NCI-H146 treated with DMSO at 0.1 percent for 48 hours (cell line): ENCODE measurements at regions not wholly inside any gene's neighbourhood (a gene's known extent, or its start where the extent isn't known, plus 50 kb on each side); places are given as distances from the start of the nearest gene placed in this dataset.
"Not testable (repeated sequence)": the region's sequence is repeated elsewhere in the genome, so short reads cannot be mapped to it uniquely, and the experiment has no call there.

Experiments
- DNase-seq: peaks from one replicate; lab custom pipeline; 2025; ENCODE audit not compliant: unreplicated experiment; lab: John Stamatoyannopoulos, UW

DNA sequence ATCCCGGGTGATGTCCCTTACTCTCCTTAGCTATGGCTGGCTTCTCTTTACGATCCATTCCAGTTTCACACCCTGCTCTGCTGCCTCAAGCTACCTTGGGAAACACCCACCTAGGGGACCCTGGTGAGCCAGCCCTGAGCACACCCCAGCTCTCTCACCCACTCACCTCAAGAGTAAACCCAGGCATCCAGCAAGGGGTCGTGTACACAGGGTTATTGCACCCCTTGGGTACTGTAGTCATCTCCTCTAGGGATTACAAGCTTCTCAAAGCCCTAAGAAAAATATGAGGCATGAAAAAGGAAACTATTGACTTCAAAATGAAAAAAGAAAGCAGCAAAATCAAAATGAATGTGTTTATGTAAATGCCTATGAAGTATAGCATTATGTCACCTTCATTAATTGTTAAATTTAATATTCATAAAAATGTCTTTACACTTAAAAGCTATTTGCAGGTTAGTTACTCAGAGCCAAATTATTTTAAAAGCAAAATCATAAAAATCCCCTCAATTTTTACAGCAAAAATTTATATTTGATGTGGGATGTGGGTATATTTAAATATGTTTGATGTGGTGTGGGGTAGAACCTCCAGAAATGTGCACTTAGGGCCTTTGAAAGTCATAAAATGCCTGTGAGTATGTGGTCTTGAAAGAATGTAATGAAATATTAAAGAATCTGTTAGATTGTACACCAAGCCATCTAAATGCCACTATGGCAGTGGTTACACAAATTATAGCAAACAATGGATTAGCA lies 190.3 kb downstream of the C1orf94 start:
- no peak for DNase-seq

DNA sequence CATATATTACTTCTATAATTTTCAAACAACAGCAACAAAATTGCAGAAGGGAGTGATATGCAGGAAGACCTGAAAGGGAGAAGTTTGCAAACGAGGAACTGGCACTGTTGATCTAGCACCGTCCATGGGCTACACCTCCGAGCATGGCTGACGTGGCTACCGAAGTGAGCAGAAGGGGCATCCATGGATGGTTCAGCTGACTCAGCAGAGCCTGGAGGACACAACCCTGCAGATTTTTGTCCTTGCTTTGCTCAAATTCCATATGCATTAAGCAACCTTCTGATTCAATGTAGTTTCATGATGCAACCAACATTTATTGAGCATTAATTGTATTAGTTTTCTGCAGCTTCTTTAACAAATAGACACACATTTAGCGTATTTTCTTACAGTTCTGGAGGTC lies 191.2 kb downstream of the C1orf94 start:
- DNase-seq, result no peak

DNA sequence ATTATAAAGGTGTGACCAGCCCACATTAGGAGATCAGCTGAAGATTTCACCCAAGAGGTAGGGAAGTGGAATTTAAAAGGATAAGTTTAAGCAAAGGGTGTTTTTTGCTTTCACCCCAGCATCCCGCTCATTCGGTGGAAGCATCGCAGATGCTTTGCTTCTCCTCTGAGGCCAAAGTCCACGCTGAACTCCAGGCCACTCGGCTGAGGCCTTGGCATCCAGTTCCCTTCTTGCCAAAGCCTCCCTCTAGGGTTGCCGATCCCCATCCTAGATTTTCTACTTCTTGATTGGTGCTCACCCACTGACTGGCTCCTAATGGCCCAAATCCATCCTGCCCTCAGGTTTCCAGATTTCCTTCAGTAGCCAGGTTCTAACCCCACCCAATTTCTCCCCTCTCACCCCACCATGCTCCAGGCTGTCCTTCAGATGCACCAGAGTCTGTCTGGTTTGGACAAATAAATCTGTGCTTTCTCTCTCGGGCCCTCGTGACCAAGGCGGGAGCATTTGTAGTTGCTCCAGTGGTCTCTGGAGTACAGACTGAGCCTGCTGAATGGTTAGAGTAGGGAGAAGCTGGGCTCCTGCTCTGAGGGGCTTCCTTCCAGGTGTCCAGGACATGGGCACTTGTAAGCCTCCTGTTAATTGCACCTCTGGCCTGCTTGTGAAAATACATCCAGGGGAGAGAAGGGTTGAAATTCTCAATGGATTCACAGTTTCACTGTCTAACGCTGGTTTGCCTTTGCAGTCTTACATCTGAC lies 193.2 kb downstream of the C1orf94 start:
- no peak for DNase-seq

DNA sequence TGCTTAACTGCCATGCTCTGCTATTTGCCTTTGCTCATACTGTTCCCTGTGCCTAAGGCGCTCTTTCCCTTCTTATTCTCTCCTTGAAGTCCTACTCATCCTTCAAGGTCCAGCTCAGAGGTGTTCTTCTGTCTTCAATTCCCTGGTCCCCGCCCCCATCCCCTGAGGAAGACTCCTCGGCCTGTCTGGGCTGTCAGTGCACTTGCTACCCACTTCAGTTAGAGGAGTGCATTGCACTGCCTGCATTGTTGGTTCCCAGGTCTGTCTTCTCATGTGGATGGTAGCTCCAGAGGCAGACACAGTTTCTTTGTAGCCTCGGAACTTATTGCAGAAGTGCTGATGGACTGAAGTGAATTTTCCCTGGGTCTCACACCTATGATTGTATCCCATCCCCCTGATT lies 194.0 kb downstream of the C1orf94 start:
- DNase-seq, result no peak

DNA sequence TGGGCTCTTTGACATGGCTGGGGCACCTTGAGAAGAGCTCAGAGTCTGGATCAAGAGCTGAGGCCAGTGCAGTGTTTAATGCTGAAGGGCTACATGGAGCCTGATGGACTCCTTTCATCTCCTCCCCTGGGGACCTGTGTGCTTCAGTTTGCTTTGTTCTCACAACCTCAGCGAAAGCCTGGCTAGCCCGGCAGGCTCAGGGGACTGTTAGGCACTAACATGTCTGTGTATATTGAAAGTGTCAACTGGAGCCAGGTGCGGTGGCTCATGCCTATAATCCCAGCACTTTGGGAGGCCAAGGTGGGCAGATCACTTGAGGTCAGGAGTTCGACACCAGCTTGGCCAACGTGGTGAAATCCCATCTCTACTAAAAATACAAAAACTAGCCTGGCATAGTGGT lies 194.5 kb downstream of the C1orf94 start:
- not testable (repeated sequence) for DNase-seq

DNA sequence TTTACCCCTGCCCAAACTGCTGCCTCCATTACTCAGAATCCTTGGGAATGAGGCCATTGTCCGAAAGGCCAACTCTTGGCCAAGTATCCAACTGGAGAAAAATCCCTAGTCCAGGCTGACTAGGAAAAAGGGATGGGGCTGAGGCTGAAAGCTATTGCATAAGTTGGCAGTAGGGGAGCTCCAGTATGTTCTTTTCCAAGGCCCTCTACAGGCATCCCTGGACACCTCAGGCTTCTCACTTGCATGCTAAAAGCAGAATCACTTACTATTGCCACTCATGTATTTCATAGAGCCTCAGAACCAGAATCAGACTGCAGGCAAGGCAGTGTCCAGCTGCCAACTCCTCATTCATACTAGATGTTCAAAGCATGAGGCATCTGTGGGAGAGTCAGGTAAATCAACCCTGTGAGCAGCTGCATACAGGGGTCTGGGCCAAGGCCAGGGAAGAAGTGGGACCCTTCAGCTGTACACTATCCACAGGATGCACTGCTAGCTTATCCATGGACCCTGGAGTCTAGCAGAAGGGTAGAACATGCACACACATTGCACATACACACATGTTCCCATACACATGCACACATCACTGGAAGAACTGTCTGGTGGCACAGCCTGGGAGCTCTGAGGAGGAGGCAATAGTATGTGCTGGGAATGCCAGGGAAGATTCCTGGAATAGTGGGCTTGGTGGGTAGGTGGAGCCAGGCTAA lies 195.3 kb downstream of the C1orf94 start:
- DNase-seq, result no peak

DNA sequence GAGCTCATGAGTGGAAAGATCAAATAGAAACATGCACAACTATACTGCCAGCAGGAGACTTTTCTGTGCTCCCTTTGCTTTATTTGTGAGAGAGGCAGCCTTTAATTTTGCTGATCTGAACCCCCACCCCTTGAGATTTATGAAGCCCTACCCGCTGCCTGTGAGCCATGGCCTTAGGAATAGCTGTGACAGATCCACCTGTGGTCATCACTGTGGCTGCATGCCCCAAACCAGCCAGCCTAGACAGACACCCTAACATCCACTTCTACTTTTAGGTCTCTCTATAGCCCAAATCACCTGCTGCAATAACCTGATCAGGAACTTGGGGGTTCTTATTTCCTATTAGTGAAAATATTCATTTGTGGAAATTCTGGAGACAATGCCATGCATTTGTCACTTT lies 196.2 kb downstream of the C1orf94 start:
- no peak for DNase-seq

DNA sequence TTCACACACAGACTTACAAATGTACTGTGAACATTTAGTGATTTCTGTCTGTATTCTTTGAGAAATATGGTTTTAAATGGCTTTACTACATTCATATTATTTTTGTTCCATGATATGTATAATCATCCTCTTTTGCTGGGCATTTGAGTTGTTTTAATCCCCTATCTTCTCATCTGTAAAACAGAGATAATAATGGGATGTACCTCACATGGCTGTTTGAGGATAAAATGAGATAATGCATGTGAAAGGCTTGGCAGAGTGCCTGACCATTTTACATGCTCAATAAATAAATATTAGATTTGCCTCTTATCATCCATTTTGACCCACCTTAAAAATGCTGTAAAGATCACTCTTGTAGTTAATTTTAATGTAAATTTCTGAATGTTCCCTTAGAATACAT lies 197.2 kb downstream of the C1orf94 start:
- no peak for DNase-seq

DNA sequence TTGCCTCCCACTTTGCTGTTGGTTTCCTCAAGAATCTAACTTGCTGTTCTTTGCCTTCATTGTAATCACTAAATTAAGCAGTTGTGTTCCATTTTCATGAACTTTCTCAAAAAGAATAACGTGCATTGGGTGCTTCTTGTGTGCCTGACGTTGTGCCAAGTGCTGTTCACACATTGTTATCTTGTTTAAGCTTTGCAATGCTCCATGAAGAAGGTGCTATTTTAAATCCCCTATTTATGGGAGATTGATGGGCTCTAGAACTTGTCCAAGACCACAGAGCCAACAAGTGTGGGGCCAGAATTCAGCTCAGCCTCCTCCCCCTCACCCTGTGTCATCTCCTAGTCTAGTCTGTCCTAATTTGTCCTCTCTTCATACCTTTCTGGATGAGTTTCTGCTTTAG lies 199.8 kb downstream of the C1orf94 start:
- no peak for DNase-seq

DNA sequence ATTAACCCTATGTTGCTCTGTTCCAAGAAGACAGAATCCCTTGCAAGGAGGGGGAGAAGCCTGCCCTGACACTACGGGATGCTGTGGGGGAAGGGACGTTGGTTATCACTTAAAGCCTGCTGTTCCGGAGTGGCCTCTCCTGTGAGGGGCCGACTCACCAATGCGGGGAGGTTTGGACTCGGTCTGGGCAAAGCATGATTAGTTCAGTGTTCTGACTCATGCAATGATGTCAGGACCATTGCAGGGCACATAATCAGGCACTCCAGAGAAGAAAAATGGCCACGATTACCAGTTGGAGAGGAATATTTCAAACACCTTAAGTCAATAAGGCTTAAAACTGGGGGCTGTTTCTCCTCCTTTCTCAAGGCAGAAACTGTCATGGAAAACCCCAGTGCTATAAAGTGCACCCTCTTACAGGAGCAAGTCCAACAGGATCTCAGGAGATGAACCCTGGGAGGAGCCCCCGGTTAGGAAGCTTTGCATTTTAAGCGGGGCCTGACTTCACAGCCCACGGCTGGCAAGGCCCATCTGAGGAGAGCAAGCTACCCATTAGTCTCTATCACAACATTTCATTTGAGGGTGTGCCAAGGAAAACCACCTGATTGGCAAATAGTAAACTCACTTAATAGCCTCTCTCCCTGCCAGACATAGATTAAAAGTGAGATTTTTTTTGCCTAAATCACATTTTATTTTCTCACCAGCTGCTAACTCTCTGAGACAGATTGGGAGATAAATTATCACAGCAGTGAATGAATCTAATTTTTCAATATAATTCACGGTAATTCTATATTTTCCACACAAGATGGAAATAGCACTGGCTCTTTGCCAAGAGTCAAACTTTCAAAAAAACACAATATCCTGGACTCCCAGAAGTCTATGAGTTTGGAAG lies 202.5 kb downstream of the C1orf94 start:
- no peak for DNase-seq

DNA sequence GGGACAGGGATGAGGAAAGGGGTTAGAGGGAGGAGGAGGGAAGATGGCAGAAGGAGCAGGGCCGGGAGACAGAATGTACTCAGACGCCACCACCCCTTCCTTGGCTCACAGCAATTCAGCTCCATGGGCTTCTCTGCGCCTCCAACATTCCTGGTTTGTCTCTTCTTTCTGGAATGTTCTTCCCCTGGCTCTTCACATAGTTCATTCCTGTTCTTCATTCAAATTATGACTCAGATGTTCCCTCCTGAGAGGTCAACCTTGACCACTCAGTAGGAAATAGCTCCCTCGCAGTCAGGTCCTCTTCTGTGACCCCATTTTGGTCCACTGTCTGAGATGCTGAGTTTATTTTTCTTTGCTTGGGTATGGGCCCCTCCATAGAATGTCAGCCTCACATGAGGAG lies 203.2 kb downstream of the C1orf94 start:
- no peak for DNase-seq

DNA sequence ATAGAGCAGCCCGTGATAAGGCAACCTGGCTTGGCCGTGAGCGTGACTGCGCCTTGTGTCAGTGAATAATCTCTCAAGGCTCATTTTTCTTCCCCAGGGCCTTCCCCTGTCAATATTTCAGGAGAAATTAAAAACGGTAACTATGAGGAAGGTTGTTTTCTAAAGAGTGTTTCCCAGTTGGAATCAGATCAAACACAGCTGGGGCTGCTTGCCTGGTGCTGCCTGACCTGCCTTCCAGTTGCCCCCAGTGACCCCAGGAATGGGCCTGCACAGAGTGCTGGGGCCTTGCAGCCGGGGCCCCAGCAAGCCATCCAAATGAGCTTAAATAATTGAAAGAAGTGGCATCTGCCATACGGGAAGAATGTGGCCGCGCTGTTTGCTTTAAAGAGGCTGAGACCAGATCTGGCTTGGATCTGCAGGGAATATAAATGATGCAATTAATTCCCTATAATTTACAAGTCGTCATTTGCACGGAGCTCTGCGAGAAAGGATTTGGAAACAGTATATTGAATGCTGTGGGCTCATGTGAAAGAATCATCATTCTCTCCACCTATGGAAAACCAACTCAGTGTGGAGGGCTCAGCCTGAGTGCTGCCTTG lies 203.9 kb downstream of the C1orf94 start:
- DNase-seq, result no peak

DNA sequence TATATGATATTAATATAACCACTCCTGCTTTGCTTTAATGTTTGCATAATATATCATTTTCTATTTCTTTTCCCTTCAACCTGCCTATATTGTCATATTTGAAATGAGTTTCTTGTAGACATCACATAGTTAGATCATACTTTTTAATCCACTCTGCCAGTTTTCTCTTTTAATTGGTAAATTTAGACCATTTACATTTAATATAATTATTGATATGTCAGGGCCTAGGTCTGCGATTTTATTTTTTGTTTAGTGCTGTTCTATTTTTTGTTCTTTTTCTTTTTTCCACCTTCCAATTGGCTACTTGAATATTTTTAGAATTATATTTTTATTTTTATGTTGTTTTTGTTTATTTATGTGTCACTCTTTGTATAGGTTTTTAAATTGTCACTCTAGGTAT lies 213.3 kb downstream of the C1orf94 start:
- no peak for DNase-seq

DNA sequence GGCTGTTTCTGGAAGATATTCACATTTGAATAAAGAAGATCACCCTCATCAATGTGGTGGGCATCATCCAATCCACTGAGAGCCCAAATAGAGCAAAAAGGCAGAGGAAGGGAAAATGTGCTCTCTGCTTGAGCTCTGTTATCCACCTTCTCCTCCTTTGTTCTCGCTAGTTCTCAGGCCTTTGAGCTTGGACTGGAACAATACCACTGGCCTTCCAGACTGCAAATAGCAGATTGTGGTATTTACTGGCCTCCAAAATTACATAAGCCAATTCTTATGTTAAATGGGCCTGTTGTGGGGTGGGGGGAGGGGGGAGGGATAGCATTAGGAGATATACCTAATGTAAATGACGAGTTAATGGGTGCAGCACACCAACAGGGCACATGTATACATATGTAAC lies 219.3 kb downstream of the C1orf94 start:
- DNase-seq, result no peak

DNA sequence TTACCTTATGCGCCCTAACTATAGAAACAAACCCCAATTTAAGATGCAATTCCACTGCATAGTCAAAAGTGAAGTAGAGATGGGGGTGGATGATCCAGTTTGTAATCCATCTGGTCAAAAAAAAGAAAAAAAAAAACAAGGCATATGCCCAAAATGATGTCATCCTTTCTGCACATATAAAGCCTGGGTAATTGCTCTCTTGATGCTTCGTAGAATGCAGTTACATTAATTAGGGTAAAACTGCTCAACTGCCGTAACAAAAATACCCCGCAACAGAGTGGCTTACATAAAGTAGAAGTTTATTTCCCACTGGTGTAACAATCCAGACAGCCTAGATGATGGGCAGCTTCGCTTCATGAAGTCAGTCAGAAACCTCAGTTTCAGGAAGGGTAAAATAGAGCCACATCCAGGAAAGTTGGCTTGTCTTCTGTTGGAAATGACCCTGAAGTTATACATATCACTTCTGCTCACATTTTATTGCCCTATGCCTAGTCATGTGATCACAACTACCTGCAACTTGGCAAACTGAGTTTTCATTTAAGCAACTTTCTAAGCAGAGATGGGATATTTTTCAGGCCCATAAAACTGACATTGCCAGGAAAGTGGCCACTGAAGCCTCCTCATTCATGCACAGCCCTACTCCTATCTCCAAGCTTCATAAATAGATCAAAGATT lies 221.7 kb downstream of the C1orf94 start:
- DNase-seq, result no peak

DNA sequence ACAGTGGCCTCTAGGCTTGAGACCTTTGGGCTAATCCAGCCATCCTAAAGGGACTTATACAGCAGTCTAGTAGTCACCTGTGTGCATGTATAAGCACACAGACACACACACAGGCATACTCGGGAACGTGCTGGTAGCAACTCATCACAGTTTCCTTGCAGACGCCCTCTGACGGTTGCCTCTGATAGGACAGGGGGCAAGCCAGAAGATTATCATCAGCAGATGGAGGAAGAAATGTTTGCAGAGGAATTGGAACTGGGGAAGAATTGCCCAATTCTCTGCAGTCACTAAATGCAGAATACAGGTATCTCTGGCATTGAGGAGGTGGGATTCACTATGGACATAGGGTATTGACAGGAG lies 222.2 kb downstream of the C1orf94 start:
- DNase-seq, result no peak

DNA sequence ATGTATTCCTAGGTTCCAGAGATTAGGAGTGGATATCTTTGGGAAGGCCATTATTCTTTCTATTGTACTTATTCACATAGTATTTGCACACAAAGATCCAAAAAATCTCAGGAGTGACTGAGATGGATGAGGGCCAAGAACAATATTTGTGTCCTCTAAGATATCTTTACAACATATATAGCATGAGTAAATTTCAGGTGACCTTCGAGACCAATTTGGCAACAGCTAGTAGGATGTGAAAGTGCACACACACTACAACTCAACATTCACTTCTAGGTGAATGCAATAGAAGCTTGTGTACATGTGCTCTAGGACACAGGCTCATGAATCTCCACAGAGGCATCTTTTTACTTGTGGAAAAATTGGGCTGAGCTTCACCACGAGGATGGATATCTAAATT lies 224.0 kb downstream of the C1orf94 start:
- DNase-seq, result no peak

DNA sequence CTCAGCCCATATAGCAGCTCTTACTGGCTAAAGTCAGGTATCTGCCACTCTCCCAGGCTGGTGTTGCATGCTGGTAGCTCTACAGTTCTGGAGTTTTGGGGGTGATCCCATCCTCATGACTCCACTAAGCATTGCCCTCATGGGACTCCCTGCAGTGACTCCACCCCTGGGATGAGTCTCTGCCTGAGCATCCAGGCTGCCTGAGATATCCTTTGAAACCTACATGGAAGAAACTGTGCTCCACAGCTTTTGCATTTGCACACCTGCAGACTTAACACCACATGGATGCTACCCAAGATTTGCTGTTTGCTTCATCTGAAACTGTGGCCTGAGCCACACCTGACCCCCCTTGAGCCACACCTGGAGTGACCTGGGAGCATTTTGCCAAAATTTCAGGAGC lies 226.4 kb downstream of the C1orf94 start:
- DNase-seq, result no peak

DNA sequence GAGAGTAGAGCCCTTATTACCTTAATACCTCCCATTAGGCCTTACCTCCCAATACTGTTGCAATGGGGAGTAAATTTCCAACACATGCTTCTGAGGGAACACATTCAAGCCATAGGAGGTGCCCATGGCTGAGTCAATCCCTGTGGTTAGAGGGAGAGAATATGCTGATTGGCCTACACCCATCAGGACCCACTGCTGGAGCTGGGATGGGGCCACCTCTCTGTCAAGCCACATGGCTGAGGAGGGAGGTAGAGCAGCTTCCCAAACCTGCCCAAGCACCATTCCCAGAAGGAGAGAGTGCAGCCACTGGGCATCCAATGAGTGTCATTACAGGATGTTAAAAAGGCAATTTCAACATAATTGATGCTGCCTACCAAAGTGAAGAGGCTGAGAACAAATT lies 228.1 kb downstream of the C1orf94 start:
- DNase-seq, result no peak

DNA sequence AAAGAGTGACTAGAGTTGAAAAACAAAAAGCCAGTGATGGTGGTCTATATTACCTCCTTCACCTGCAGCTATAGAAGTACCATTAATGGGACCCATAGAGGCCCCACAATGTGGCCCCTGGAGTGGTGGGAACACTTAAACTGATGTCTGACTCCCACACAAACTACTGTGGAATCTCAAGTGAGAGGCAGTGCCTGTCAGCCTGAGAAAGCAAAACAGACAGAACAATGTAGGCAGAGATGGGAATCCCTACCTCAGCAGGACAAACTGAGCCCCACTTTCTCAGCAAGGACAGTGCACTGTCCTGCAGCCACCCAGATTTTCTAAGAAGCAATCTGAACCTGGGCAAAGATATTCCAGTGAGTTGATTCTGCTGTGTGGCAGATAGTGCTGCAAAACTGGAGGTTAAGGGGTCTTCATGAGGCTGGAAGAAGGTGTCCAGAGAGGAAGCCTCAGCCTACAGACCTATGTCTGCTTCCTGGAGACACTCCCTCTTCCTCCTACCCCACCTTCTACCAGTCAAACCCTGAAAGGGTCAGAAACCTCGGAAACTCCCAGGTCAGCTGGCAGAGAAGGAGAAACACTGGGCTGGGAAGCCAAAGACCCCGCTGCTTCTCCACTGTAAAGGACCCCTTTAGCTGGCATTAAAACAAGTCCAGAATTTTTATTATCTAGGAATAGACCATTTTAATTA lies 228.7 kb downstream of the C1orf94 start:
- no peak for DNase-seq
